Gastrocnemius medialis (tissue), 4 donors: ENCODE measurements at regions not wholly inside any gene's neighbourhood (a gene's known extent, or its start where the extent isn't known, plus 50 kb on each side); places are given as distances from the start of the nearest gene placed in this dataset.

ENCODE experiments used
- POLR2A ChIP-seq, 2 donors: fragments of 450-650 bp; IDR thresholded peaks; one replicate each; pipeline ENCODE4 v1.6.1; 2017; ENCODE audit warnings: antibody characterized with exemption in 2 of 2, mild to moderate bottlenecking in 2 of 2, moderate library complexity in 2 of 2
- TF ChIP-seq, protein P1 (sequence below), 5 experiments: fragments of 450-650 bp in 3 of 5; fragments of 200-600 bp in 2 of 5; sonication (generic) in 2 of 5; IDR thresholded peaks in 4 of 5; conservative IDR thresholded peaks in 1 of 5; 1 replicate in 4 of 5; 2 replicates in 1 of 5; pipeline ENCODE4 v1.5.1; 2016 to 2019; ENCODE audit warnings: antibody characterized with exemption in 5 of 5, mild to moderate bottlenecking in 3 of 5, moderate library complexity in 3 of 5

DNA sequence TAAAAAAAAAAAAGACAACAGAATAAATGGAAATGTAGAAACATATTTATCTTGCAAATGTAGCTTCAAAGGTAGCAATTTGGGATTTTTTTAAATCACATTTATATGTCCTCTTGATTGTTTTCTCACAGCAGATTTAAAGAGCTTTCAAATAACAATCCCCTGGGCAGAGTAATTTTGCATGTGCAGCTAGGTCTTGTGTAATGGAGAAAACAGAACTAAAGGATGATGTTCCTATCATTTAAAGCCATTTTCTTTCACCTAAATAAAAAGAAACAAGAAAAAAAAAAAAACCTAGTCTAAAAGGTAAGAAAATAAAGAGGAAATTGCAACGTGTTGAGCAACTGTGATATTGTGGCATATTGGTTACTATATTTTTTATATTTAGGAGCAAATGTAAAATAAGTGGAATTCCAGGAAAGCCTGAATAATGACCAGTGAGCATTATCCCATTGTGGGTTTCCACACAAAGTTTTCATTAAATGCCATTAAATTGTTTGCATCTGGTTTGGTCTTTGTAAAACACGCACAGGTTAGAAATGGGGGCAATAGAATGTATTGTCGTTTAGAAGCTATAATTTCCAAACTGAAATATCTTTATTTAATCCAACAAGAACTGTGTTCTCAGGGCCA is 215.6 kb downstream of the SLC6A15 start:
- TF ChIP-seq, protein P1, sequence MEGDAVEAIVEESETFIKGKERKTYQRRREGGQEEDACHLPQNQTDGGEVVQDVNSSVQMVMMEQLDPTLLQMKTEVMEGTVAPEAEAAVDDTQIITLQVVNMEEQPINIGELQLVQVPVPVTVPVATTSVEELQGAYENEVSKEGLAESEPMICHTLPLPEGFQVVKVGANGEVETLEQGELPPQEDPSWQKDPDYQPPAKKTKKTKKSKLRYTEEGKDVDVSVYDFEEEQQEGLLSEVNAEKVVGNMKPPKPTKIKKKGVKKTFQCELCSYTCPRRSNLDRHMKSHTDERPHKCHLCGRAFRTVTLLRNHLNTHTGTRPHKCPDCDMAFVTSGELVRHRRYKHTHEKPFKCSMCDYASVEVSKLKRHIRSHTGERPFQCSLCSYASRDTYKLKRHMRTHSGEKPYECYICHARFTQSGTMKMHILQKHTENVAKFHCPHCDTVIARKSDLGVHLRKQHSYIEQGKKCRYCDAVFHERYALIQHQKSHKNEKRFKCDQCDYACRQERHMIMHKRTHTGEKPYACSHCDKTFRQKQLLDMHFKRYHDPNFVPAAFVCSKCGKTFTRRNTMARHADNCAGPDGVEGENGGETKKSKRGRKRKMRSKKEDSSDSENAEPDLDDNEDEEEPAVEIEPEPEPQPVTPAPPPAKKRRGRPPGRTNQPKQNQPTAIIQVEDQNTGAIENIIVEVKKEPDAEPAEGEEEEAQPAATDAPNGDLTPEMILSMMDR (IDR thresholded peaks at IDR 0.05 in 4 of 5, conservative IDR thresholded peaks at IDR 0.05 in 1 of 5), result no peak
- no peak for TF ChIP-seq POLR2A (IDR thresholded peaks at IDR 0.05)
